ENCODE measurements at regions not wholly inside any gene's neighbourhood (a gene's known extent, or its start where the extent isn't known, plus 50 kb on each side); places are given as distances from the start of the nearest gene placed in this dataset.

DNA sequence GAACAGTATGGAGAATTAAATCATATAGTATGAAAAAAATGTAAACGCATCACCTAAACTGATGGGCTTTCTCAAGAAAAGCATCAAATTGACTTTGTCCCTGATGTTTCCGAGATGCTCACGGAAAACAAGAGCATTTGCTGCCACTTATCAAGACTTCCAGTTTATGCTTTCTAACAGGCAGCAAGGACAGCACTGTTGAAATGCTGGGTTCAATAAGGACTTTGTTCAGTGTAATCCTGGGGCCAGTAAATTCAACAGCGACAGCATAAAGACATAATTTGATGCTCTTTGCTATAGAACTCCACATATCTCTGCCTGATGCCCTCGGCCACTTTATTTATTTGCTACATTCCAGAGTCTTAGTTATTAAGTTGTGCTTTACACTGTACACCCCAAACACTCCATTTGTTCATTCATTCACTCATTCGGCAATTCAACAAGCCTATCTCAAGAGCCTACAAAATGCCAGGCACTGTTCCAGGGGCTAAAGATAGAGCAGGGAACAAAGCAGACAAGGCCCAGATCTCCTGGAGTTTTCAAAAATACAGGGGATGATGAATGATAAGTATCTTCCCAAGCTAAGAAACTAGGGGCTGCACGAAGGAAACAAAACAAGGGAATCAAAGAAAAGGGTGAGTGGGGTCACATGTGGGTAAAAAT lies 294.6 kb downstream of the ZNF608 start:
- 95% methylated on average over 7 of the region's 7 CpGs; no CpG with 5 or more reads in 1 of the 2 experiments for WGBS, 2 experiments (ENCODE audit: extremely low coverage in 1 of 2, insufficient coverage in 1 of 2, insufficient read length in 1 of 2, insufficient replicate concordance in 2 of 2, low coverage in 1 of 2, low lambda C conversion rate in 2 of 2, missing lambda C conversion rate in 1 of 2)
- H3K4ac ChIP-seq (replicated peaks; ENCODE audit: insufficient read length, low read depth, low read length): no peak overlapping the region
- FAIRE-seq: no peak

More for the DNA sequence above, 294.6 kb downstream of the ZNF608 start:
- no peak overlapping the region for H3K27ac ChIP-seq (ENCODE audit: low read depth, low read length)
- ChIA-PET POLR2A (ENCODE audit: partially characterized antibody) (interaction anchor here (1.5 kb wide), 1 partner anchor 22 kb away, joined by 3 read pairs; no protein-coding TSS in a partner anchor), CTCF (ENCODE audit: partially characterized antibody) (interaction anchor here (0.6 to 1.8 kb wide), 2 partner anchors 10 to 93 kb away, joined by 3 to 6 read pairs; no protein-coding TSS in a partner anchor)
- 0 out of 2 replicates have a peak overlapping the region, but pooled peaks have one; percentile 8 for H2BK15ac ChIP-seq (ENCODE audit: low read length)
- H3K79me1 ChIP-seq (ENCODE audit: low read depth, low read length): no peaks in the 10 kb centered on the region
- no peak overlapping the region for H2BK120ac ChIP-seq (replicated peaks; ENCODE audit: low read depth, low read length)
- no peak overlapping the region for H3K56ac ChIP-seq (replicated peaks; ENCODE audit: insufficient read length, low read depth, low read length)
- H3K4me1 ChIP-seq (replicated peaks in 1 of 4; ENCODE audit: control insufficient read depth in 3 of 4, insufficient read depth in 4 of 4, low read length in 3 of 4): peaks cover 0 to 3% (median 0%) of the 10 kb centered on the region in 4 experiments; a peak in 1 of 7 replicates
- H4K20me1 ChIP-seq (replicated peaks in 1 of 2; ENCODE audit: control insufficient read depth in 1 of 2, insufficient read depth in 2 of 2, low read length in 2 of 2): no peaks in the 10 kb centered on the region
- H3K79me2 ChIP-seq (ENCODE audit: control insufficient read depth in 1 of 2, insufficient read depth in 2 of 2, low read length in 2 of 2): no peaks in the 10 kb centered on the region
- H3K27me3 ChIP-seq (replicated peaks in 1 of 4; ENCODE audit: control insufficient read depth in 3 of 4, extremely low read depth in 1 of 4, insufficient read depth in 3 of 4, low read length in 3 of 4): no peaks in the 10 kb centered on the region
- no peak overlapping the region for H3K4me3 ChIP-seq (ENCODE audit: extremely low read depth in 1 of 4, insufficient read depth in 2 of 4, low read depth in 3 of 4, low read length in 4 of 4)
- H3K14ac ChIP-seq (ENCODE audit: insufficient read length): no peak overlapping the region
- H2BK5ac ChIP-seq (ENCODE audit: low read depth, low read length): no peak overlapping the region
- H3K23me2 ChIP-seq (ENCODE audit: low read depth, low read length): no peaks in the 10 kb centered on the region
- DNase-seq (ENCODE audit: low read depth in 1 of 2, low spot score in 2 of 2): no peak
- no peak overlapping the region for H2BK12ac ChIP-seq (ENCODE audit: low read depth, low read length)
- H3K23ac ChIP-seq (ENCODE audit: insufficient read length): no peak overlapping the region
- no peaks in the 10 kb centered on the region for H3K9me3 ChIP-seq (ENCODE audit: insufficient read depth in 2 of 2, low read depth in 1 of 2, low read length in 1 of 2)
- H2AFZ ChIP-seq (ENCODE audit: low read length): no peak overlapping the region
- H4K5ac ChIP-seq (ENCODE audit: insufficient read length, low read depth, low read length): no peak overlapping the region
- no peak overlapping the region for H4K8ac ChIP-seq (ENCODE audit: extremely low read depth, insufficient read depth, low read length)
- no peak overlapping the region for H3K18ac ChIP-seq (ENCODE audit: extremely low read depth, low read length)
- no peaks in the 10 kb centered on the region for H3K36me3 ChIP-seq (ENCODE audit: control insufficient read depth in 2 of 4, insufficient read depth in 4 of 4, low read length in 3 of 4)
- H3K9ac ChIP-seq (replicated peaks in 1 of 4; ENCODE audit: extremely low read depth in 1 of 4, low read depth in 3 of 4, low read length in 3 of 4): no peak overlapping the region
- H4K91ac ChIP-seq (replicated peaks; ENCODE audit: insufficient read length, low read length): no peak overlapping the region
- no peak overlapping the region for H2AK5ac ChIP-seq (ENCODE audit: low read depth, low read length)
- no peak overlapping the region for H2BK20ac ChIP-seq (ENCODE audit: low read length)
- TF ChIP-seq SP2 (IDR thresholded peaks at IDR 0.05; ENCODE audit: low read length): no peak
- H3K4me2 ChIP-seq (ENCODE audit: insufficient read depth in 1 of 2, low read depth in 2 of 2, low read length in 2 of 2): no peak overlapping the region

Measured in H1 (cell line).